ENCODE measurements at regions not wholly inside any gene's neighbourhood (a gene's known extent, or its start where the extent isn't known, plus 50 kb on each side); places are given as distances from the start of the nearest gene placed in this dataset.

DNA sequence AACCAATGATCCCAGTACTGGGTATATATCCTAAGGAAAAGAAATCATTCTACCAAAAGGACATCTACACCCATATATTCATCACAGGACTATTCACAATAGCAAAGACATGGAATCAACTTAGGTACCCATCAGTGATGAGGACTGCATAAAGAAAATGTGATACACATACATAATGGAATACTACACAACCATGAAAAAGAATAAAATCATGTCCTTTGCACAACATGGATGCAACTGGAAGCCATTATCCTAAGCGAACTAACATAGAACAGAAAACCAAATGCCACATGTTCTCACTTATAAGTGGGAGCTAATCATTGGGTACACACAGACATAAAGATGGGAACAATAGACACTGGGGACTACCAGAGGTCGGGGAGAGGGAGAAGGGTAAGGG is 86.0 kb upstream of the LGR5 start:
- no peak for DNase-seq (ENCODE audit: low read depth)
- TF ChIP-seq, protein P1, sequence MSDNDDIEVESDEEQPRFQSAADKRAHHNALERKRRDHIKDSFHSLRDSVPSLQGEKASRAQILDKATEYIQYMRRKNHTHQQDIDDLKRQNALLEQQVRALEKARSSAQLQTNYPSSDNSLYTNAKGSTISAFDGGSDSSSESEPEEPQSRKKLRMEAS (IDR thresholded peaks at IDR 0.05; ENCODE audit: low read depth, low read length) = no peak
- TF ChIP-seq POLR2A (IDR thresholded peaks at IDR 0.05; ENCODE audit: extremely low read depth, insufficient read length) (no peak), MYC (IDR thresholded peaks at IDR 0.05; ENCODE audit: low read depth, low read length) (no peak)
- TF ChIP-seq, protein P2, sequence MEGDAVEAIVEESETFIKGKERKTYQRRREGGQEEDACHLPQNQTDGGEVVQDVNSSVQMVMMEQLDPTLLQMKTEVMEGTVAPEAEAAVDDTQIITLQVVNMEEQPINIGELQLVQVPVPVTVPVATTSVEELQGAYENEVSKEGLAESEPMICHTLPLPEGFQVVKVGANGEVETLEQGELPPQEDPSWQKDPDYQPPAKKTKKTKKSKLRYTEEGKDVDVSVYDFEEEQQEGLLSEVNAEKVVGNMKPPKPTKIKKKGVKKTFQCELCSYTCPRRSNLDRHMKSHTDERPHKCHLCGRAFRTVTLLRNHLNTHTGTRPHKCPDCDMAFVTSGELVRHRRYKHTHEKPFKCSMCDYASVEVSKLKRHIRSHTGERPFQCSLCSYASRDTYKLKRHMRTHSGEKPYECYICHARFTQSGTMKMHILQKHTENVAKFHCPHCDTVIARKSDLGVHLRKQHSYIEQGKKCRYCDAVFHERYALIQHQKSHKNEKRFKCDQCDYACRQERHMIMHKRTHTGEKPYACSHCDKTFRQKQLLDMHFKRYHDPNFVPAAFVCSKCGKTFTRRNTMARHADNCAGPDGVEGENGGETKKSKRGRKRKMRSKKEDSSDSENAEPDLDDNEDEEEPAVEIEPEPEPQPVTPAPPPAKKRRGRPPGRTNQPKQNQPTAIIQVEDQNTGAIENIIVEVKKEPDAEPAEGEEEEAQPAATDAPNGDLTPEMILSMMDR (IDR thresholded peaks at IDR 0.05; ENCODE audit: low read depth, low read length) = no peak
- no peak overlapping the region for H3K4me3 ChIP-seq (ENCODE audit: low read depth, low read length)

DNA sequence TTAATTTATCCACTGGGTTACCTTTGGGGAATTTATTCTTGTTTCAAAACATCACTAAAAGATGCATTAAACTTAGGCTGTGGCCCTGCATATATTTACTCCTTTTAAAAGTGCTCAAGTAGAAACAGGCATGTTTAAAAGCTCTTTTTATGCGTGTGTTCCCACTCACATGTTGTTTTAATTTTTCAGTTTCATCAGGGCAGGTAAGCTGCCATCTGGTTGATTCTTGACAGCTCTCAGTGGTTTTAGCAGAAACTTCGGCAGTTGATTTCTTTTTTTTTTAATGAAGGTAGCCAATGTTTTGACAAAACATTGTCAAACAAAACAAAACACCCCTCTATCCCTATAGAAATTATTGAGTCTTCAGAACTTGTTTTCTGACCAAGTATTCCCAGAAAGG is 89.6 kb upstream of the LGR5 start:
- no peak for TF ChIP-seq POLR2A (IDR thresholded peaks at IDR 0.05; ENCODE audit: extremely low read depth, insufficient read length)
- TF ChIP-seq, protein P1 (IDR thresholded peaks at IDR 0.05; ENCODE audit: low read depth, low read length) = no peak
- no peak for TF ChIP-seq MYC (IDR thresholded peaks at IDR 0.05; ENCODE audit: low read depth, low read length)
- TF ChIP-seq, protein P2 (IDR thresholded peaks at IDR 0.05; ENCODE audit: low read depth, low read length) = no peak
- no peak overlapping the region for H3K4me3 ChIP-seq (ENCODE audit: low read depth, low read length)
- DNase-seq (ENCODE audit: low read depth) = no peak

DNA sequence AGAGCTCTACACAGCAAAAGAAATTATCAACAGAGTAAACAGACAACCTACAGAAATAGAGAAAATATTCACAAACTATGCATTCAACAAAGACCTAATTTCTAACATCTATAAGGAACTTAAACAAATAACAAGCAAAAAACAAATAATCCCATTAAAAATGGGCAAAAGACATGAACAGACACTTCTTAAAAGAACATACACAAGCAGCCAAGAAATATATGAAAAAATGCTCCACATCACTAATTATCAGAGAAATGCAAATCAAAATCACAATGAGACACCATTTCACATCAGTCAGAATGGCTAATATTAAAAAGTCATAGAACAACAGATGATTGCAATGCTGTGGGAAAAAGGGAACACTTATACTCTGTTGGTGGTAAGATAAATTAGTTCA is 100.7 kb upstream of the LGR5 start:
- H3K4me3 ChIP-seq (ENCODE audit: low read depth, low read length) = no peak overlapping the region
- DNase-seq (ENCODE audit: low read depth) = no peak
- TF ChIP-seq POLR2A (IDR thresholded peaks at IDR 0.05; ENCODE audit: extremely low read depth, insufficient read length) (no peak), MYC (IDR thresholded peaks at IDR 0.05; ENCODE audit: low read depth, low read length) (no peak)
- TF ChIP-seq, protein P1 (IDR thresholded peaks at IDR 0.05; ENCODE audit: low read depth, low read length) = no peak
- TF ChIP-seq, protein P2 (IDR thresholded peaks at IDR 0.05; ENCODE audit: low read depth, low read length) = no peak

DNA sequence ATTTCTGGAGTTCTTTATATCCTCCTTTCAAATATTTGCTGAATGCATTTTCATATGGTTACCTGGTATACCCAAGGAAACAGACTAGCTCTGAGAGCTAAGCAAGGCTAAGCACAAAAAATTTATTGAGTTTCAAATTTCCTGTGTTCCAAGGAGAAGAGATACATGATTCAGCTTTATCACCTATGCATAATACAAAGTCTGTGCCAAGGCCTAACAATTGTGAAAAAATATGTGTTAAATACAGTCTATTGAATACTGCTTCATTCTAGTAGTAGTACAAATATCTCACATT is 103.7 kb upstream of the LGR5 start:
- H3K4me3 ChIP-seq (ENCODE audit: low read depth, low read length) = no peak overlapping the region
- no peak for DNase-seq (ENCODE audit: low read depth)
- TF ChIP-seq POLR2A (IDR thresholded peaks at IDR 0.05; ENCODE audit: extremely low read depth, insufficient read length) = no peak
- TF ChIP-seq, protein P2 (IDR thresholded peaks at IDR 0.05; ENCODE audit: low read depth, low read length) = no peak

DNA sequence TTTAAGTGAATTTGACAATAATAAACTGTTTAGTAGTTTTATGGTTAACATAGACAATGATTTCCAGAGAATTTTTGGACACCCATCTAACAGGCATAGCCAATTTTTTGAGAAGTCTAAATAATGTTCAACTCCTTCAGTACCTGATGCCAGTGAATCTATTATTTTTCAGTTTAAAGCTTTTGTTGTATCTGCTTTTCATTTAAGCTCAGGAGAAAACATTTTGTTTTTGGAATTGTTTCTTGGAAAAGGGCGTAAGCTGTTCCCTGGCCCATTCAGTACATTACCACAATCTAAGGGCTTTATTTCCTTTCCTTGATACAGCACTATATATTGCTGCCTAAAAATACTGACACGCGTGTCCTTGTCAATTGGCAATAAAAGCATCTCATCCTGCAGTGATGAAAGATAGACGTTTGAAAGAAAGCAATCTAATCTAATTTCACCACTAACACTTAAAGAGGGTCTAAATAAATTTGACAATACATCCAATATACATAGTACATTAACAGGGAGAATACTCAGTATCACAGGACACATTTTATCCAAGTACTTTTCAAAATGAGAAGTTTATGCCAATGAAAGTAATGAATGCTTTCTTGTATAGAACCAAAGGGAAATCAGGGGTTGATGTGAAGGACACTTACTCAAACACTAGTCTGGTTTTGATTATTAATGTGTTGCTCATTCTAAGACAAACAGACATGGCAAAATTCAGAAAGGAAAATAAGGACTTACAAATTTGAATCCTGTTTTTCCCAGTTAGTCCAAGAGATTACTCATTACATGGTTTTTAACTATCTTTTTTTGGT is 104.2 kb upstream of the LGR5 start:
- H3K4me3 ChIP-seq (ENCODE audit: low read depth, low read length) = no peak overlapping the region
- no peak for TF ChIP-seq MYC (IDR thresholded peaks at IDR 0.05; ENCODE audit: low read depth, low read length)
- TF ChIP-seq POLR2A (IDR thresholded peaks at IDR 0.05; ENCODE audit: extremely low read depth, insufficient read length) = no peak
- TF ChIP-seq, protein P1 (IDR thresholded peaks at IDR 0.05; ENCODE audit: low read depth, low read length) = no peak
- TF ChIP-seq, protein P2 (IDR thresholded peaks at IDR 0.05; ENCODE audit: low read depth, low read length) = no peak
- DNase-seq (ENCODE audit: low read depth) = no peak

DNA sequence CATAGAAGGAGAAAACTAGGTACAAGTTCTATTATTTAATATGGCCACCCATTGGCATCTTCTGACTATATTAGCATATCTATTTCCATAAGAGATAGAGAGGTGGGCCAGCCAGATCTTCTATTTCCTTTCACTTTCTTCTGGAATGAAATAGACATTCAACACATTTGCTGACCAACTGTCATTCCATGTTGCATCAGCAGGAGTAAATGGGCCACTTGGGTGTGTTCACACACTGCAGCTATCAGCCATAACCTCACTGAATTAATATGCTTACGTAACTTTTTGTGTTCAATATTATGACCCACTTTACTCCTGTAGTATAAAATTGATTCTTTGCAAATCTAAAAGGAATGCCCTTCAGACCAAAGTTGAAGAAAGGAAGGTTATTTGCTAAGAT is 106.2 kb upstream of the LGR5 start:
- H3K4me3 ChIP-seq (ENCODE audit: low read depth, low read length) = no peak overlapping the region
- DNase-seq (ENCODE audit: low read depth) = no peak
- TF ChIP-seq MYC (IDR thresholded peaks at IDR 0.05; ENCODE audit: low read depth, low read length) (no peak), POLR2A (IDR thresholded peaks at IDR 0.05; ENCODE audit: extremely low read depth, insufficient read length) (no peak)
- TF ChIP-seq, protein P1 (IDR thresholded peaks at IDR 0.05; ENCODE audit: low read depth, low read length) = no peak
- TF ChIP-seq, protein P2 (IDR thresholded peaks at IDR 0.05; ENCODE audit: low read depth, low read length) = no peak

All from NB4 (cell line).